Stimulated activated naive CD4-positive, alpha-beta T cell (primary cell): ENCODE measurements at regions not wholly inside any gene's neighbourhood (a gene's known extent, or its start where the extent isn't known, plus 50 kb on each side); places are given as distances from the start of the nearest gene placed in this dataset.
"Not testable (repeated sequence)": the region's sequence is repeated elsewhere in the genome, so short reads cannot be mapped to it uniquely, and the experiment has no call there.

Experiments
- DNase-seq, 6 experiments: peaks; one replicate each; lab custom pipeline; 2025; lab: John Stamatoyannopoulos, UW

GRCh38 chr6:13874191-13874549 is 50.6 kb upstream of the RNF182 start:
- no peak for DNase-seq

- DNase-seq, result peak; percentile 25 to 65 (median 60)
These were observed 51.2 kb upstream of the RNF182 start for GRCh38 chr6:13873288-13874190.

GRCh38 chr6:13872681-13873080 is 52.1 kb upstream of the RNF182 start:
- DNase-seq, result no peak

GRCh38 chr6:13872006-13872405 is 52.7 kb upstream of the RNF182 start:
- not testable (repeated sequence) for DNase-seq

GRCh38 chr6:13870214-13870830 is 54.4 kb upstream of the RNF182 start:
- no peak for DNase-seq

- DNase-seq, result no peak
These were observed 53.9 kb upstream of the MCUR1 start for GRCh38 chr6:13868236-13868635.

- no peak for DNase-seq
These were observed 51.9 kb upstream of the MCUR1 start for GRCh38 chr6:13866301-13866700.

- no peak for DNase-seq
These were observed 50.8 kb upstream of the MCUR1 start for GRCh38 chr6:13865141-13865540.

GRCh38 chr6:13864669-13865068 is 50.3 kb upstream of the MCUR1 start:
- not testable (repeated sequence) for DNase-seq
